ENCODE measurements at regions not wholly inside any gene's neighbourhood (a gene's known extent, or its start where the extent isn't known, plus 50 kb on each side); places are given as distances from the start of the nearest gene placed in this dataset.
A peak's percentile ranks its signal among the peaks of the same experiment; 100 is the strongest.
"Not testable (repeated sequence)": the region's sequence is repeated elsewhere in the genome, so short reads cannot be mapped to it uniquely, and the experiment has no call there.

DNA sequence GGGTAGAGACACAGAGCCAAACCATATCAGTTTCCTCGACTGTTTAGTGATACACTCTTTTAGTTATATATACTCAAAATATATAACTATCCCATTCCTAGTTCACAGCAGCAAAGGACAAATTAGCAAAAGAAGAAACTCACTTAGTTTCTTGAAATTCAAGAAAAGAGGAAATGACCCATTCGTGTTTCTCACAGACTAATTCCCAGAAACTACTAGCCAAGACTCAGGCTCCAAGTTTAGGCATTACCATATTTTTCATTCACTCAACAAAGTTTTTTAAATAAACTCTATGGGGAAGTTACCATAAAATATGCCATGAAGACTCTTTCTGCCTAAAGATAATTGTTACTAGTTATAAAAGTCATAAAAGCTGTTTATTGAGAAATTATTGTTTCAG, 152.3 kb upstream of the DAAM1 start:
- DNase-seq (ENCODE audit: low read depth in 3 of 3, low spot score in 2 of 3): no peak

GRCh38 chr14:59037086-59037485, 151.4 kb upstream of the DAAM1 start:
- no peak for DNase-seq (ENCODE audit: low read depth in 3 of 3, low spot score in 2 of 3)

- no peak for DNase-seq (ENCODE audit: low read depth in 3 of 3, low spot score in 2 of 3)
Measured at GRCh38 chr14:59037620-59038019, 150.8 kb upstream of the DAAM1 start.

DNA sequence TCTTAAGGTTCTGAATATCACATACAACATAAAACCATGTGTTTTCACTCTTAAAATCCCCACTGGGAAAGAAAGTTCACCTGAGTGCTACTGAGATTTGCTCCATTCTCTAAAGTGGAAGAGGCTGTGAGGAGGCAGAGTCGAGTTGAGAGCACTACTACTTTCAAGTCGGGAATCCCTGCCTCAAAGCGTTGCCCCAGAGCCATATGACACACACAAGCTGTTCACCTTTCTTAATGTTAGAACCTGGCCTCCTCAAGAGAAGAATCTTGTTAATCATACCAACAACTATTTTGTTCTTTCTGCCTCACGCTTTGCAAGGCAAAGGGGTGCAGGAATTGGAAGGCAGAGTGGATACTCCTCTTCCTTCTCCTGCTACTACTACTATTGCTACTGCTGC, 149.7 kb upstream of the DAAM1 start:
- DNase-seq (ENCODE audit: low read depth in 3 of 3, low spot score in 2 of 3): no peak

- DNase-seq (ENCODE audit: low read depth in 3 of 3, low spot score in 2 of 3): no peak
Measured at GRCh38 chr14:59041308-59041707, 147.2 kb upstream of the DAAM1 start.

GRCh38 chr14:59044707-59045106, 143.8 kb upstream of the DAAM1 start:
- DNase-seq (ENCODE audit: low read depth in 3 of 3, low spot score in 2 of 3): no peak

DNA sequence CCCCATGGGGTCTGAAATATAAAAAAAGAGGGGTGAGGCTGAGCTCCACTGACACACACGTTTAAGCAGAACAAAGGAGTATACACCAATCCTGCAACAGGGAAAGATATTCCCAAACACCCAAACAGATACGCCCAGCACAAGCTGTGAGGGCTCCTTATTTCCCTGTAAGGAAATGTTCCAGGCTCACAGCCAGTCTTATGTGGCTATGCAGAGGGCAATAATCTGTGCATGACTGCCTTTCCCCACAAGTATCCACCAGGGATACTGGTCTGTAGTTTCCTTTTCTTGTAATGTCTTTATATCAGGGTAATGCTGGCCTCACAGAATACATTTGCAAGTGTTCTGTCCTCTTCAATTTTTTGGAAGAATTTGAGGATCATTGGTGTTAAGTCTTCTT, 141.7 kb upstream of the DAAM1 start:
- DNase-seq (ENCODE audit: low read depth in 3 of 3, low spot score in 2 of 3): no peak

- no peak for DNase-seq (ENCODE audit: low read depth in 3 of 3, low spot score in 2 of 3)
Measured at GRCh38 chr14:59055006-59055405, 133.5 kb upstream of the DAAM1 start.

DNA sequence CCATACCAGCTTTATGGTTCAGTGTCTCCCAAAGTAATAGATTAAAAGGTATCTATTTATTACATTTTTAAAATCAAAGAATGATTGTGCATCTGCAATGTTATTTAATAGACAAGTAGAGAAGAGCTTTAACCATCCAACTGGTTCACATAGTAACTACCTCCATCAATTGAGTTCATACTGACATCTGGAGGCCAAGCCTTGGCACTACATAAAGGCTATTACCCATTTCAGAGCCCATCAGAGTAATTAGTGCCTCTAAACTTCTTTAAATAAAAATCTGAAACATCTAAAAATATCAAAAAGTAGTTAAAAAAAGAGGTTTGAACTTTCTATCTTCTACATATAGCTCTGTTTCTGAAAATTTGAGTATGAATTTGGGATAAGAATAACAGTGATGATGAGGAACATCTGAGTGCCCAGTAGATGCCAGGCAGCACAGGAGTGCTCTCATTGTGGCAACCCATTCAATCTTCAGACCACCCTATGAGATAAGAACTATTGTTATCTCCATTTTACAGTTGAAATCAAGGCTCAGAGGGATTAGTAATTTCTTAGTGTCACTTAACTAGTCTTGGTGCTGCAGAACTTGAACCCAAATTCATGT, 132.9 kb upstream of the DAAM1 start:
- DNase-seq (ENCODE audit: low read depth in 3 of 3, low spot score in 2 of 3): no peak

- DNase-seq (ENCODE audit: low read depth in 3 of 3, low spot score in 2 of 3): no peak
Measured at GRCh38 chr14:59057551-59057950, 130.9 kb upstream of the DAAM1 start.

DNA sequence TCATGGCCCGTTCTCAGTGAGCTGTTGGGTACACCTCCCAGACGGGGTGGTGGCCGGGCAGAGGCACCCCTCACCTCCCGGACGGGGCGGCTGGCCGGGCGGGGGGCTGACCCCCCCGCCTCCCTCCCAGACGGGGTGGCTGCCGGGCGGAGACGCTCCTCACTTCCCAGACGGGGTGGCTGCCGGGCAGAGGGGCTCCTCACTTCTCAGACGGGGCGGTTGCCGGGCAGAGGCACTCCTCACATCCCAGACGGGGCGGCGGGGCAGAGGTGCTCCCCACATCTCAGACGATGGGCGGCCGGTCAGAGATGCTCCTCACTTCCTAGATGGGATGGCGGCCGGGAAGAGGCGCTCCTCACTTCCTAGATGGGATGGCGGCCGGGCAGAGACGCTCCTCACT, 129.7 kb upstream of the DAAM1 start:
- DNase-seq (ENCODE audit: low read depth in 3 of 3, low spot score in 2 of 3): not testable (repeated sequence)

GRCh38 chr14:59060841-59061240, 127.6 kb upstream of the DAAM1 start:
- no peak for DNase-seq (ENCODE audit: low read depth in 3 of 3, low spot score in 2 of 3)

- DNase-seq (ENCODE audit: low read depth in 3 of 3, low spot score in 2 of 3): no peak
Measured at GRCh38 chr14:59061292-59061691, 127.2 kb upstream of the DAAM1 start.

DNA sequence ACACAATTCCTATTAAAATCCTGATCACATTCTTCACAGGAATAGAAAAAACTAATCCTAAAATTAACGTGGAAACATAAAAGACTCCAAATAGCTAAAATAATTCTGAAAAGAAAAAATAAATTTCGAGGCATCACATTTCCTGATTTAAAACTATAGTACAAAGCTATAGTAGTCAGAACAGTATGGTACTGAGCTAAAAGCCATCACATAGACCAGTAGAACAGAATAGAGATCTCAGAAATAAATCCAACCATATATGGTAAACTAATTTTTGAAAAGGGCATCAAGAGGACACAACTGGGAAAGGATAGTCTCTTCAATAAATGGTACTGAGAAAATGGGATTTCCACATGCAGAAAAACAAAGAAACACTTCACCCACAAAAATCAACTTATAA, 125.2 kb upstream of the DAAM1 start:
- no peak for DNase-seq (ENCODE audit: low read depth in 3 of 3, low spot score in 2 of 3)

GRCh38 chr14:59067127-59067894, 121.2 kb upstream of the DAAM1 start:
- no peak for DNase-seq (ENCODE audit: low read depth in 3 of 3, low spot score in 2 of 3)

DNA sequence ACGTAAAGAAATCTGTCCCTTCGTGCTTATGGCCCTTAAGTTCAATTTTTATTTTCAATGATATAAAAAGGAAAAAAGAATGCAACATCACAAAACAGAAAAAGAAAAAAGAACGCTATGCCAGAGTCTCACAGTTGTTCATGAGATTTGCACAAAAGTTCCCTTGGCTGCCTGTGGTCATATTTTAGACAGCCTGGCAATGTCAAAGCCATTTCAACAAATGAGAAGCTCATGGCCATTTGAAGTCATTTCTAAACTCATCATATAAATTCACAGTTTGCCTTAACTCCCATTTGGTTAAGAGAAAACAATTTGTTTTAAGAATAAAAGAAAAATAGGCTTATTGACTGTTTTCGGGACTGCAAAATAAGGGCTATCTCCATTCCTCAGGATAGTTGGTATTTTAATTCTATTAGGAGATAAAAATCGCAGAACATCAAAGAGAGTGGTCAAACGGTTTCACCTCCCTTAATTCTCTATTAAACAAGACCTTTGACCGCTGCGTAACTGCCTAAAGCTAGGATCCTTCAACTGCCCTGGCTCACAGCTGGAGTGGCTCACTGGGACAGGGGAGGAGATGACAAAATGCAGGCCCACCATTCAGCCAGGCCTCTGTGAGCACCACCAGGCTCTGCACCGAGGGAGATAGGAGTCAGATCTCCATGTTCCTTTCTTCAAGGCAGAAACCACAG, 119.2 kb upstream of the DAAM1 start:
- DNase-seq (ENCODE audit: low read depth in 3 of 3, low spot score in 2 of 3): peak in 2 of 3 donors; percentile 38 to 47

- no peak for DNase-seq (ENCODE audit: low read depth in 3 of 3, low spot score in 2 of 3)
Measured at GRCh38 chr14:59075506-59075905, 113.0 kb upstream of the DAAM1 start.

- no peak for DNase-seq (ENCODE audit: low read depth in 3 of 3, low spot score in 2 of 3)
Measured at GRCh38 chr14:59081720-59082119, 106.7 kb upstream of the DAAM1 start.

DNA sequence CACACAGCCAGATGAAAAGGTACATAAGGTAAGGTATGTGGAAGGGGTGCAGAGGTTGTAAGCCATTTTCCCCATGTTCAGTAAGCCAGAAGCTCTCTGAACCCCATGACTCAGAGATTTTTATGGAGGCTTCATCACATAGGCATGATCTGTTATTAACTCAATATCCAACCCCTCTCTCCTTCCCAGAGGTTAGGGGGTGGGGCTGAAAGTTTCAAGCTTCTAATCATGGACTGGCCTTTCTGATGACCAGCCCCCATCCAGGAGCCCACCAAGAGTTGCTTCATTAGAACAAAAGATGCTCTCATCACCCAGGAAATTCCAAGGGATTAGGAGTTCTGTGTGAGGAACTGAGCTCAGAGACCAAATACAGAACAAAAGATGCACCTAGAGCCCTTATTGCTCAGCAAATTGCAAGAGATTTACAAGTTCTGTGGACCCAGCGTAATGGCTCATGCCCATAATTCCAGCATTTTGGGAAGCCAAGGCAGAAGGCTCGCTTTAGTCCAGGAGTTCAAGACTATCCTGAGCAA, 103.2 kb upstream of the DAAM1 start:
- DNase-seq (ENCODE audit: low read depth in 3 of 3, low spot score in 2 of 3): no peak

GRCh38 chr14:59086241-59086882, 102.1 kb upstream of the DAAM1 start:
- no peak for DNase-seq (ENCODE audit: low read depth in 3 of 3, low spot score in 2 of 3)

DNA sequence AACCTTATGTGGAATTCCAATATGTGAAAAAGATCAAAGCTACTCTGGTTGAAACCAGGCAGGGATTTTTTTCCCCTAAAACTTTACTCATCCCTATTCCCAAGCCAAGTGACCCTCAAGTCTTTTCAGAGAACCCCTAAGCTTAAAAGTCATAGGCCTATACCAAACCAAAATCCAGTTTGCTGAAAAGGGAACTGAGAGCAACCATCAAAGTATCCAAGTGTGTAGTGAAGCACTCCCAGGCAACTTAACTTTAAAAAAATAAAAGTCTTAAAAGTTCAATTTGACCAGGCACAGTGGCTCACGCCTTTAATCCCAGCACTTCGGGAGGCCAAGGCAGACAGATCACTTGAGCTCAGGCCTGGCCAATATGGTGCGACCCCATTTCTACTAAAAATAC, 101.2 kb upstream of the DAAM1 start:
- DNase-seq (ENCODE audit: low read depth in 3 of 3, low spot score in 2 of 3): no peak
